Spleen (tissue), 11 donors: ENCODE measurements at regions not wholly inside any gene's neighbourhood (a gene's known extent, or its start where the extent isn't known, plus 50 kb on each side); places are given as distances from the start of the nearest gene placed in this dataset.

Experiments used
- DNase-seq: peaks from one replicate; pipeline ENCODE4 v3.0.0-alpha.2; 2020
- H3K27ac ChIP-seq, 8 donors: fragments of 200-600 bp; sonication (generic) in 7 of 8; 1 replicate in 4 of 8; 2 replicates in 4 of 8; pipeline versions ENCODE4 v1.5.0 to v1.8.0; 2016 to 2021; ENCODE audit warnings: inconsistent platforms in 4 of 8, mild to moderate bottlenecking in 4 of 8, moderate library complexity in 1 of 8
- H3K27me3 ChIP-seq, 7 donors: fragments of 200-600 bp; sonication (generic) in 6 of 7; replicated peaks in 1 of 7; 1 replicate in 4 of 7; 2 replicates in 3 of 7; pipeline versions ENCODE4 v1.5.0 to v1.8.0; 2016 to 2021; ENCODE audit warnings: inconsistent platforms in 3 of 7, mild to moderate bottlenecking in 1 of 7
- H3K36me3 ChIP-seq, 6 donors: fragments of 200-600 bp; sonication (generic) in 5 of 6; 1 replicate in 4 of 6; 2 replicates in 2 of 6; pipeline versions ENCODE4 v1.5.0 to v1.8.0; 2016 to 2021; ENCODE audit warnings: inconsistent platforms in 2 of 6
- H3K4me1 ChIP-seq, 6 donors: fragments of 200-600 bp; sonication (generic) in 5 of 6; 1 replicate in 3 of 6; 2 replicates in 3 of 6; pipeline versions ENCODE4 v1.5.0 to v1.8.0; 2016 to 2021; ENCODE audit warnings: inconsistent platforms in 3 of 6
- H3K4me3 ChIP-seq, 8 donors: fragments of 200-600 bp; sonication (generic) in 7 of 8; 1 replicate in 4 of 8; 2 replicates in 4 of 8; pipeline versions ENCODE4 v1.5.0 to v1.8.0; 2016 to 2021; ENCODE audit warnings: inconsistent platforms in 4 of 8, mild to moderate bottlenecking in 4 of 8, moderate library complexity in 2 of 8
- H3K9me3 ChIP-seq, 8 donors: fragments of 200-600 bp; sonication (generic) in 7 of 8; 1 replicate in 4 of 8; 2 replicates in 4 of 8; pipeline versions ENCODE4 v1.5.0 to v1.8.0; 2016 to 2021; ENCODE audit warnings: inconsistent platforms in 4 of 8
- POLR2A ChIP-seq, 3 donors: fragments of 450-650 bp; IDR thresholded peaks; one replicate each; pipeline ENCODE4 v1.5.1; 2017; ENCODE audit warnings: antibody characterized with exemption in 3 of 3, mild to moderate bottlenecking in 1 of 3
- POLR2AphosphoS5 ChIP-seq, 3 donors: sonication (generic); formaldehyde crosslinking; IDR thresholded peaks; one replicate each; pipeline ENCODE4 v1.5.1; 2017; ENCODE audit warnings: antibody characterized with exemption in 3 of 3
- WGBS, 5 donors: extraction: QIAGEN DNeasy Blood & Tissue Kit in 3 of 5; methylation state at CpG; one replicate each; pipeline versions ENCODE4 v1.1.5 to v1.1.7; 2013 to 2018; 5-methylcytosine and 5-hydroxymethylcytosine counted together
- intact Hi-C: fragments of 100-400 bp; cut with DNase I; formaldehyde crosslinking; loops from one replicate; pipeline ENCODE4 v1.15.0; 2023; ENCODE audit warnings: low total_unique reads
- TF ChIP-seq, protein P1 (sequence below), 11 experiments: fragments of 200-600 bp in 7 of 11; fragments of 450-650 bp in 4 of 11; sonication (generic) in 4 of 11; IDR thresholded peaks in 8 of 11; conservative IDR thresholded peaks in 3 of 11; 1 replicate in 7 of 11; 2 replicates in 4 of 11; pipeline versions ENCODE4 v1.4.0 to v1.8.0; 2016 to 2021; ENCODE audit warnings: antibody characterized with exemption in 11 of 11, inconsistent platforms in 4 of 11, mild to moderate bottlenecking in 1 of 11
- donor health status: healthy with polysubstance abuse.
- donor health status: DM: no; HTN: no; CAD: no; lungs with moderate emphysema.
- donor health status: DM: no; HTN: no; CAD: no.
- donor health status: Bipolar disorder and iron deficiency.
- donor health status: healthy.
- donor health status: DM: no; HTN: no; CAD: no.
- donor health status: DM: yes; HTN: yes; CAD: no.

DNA sequence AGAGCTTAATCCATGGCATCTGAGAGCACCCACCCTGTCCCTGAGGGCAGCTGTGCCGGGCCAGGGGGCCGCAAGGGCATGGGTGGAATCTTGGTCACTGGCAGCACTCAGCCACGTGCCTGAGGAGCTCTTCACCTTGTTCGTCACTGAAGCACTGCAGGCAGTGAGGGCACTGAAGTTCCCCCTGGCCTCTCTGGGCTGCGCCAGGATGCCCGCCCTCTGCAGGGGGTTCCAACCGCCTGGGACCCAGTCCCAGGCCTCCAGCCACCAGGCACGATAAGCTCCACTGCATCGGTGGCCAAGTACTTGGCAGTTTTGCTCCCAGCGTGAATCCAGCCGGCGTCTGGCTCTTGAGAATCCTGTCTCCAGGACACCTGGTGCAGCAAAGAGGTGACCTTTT is 96.4 kb upstream of the MED14 start:
- no peak for TF ChIP-seq POLR2A (IDR thresholded peaks at IDR 0.05)
- TF ChIP-seq, protein P1, sequence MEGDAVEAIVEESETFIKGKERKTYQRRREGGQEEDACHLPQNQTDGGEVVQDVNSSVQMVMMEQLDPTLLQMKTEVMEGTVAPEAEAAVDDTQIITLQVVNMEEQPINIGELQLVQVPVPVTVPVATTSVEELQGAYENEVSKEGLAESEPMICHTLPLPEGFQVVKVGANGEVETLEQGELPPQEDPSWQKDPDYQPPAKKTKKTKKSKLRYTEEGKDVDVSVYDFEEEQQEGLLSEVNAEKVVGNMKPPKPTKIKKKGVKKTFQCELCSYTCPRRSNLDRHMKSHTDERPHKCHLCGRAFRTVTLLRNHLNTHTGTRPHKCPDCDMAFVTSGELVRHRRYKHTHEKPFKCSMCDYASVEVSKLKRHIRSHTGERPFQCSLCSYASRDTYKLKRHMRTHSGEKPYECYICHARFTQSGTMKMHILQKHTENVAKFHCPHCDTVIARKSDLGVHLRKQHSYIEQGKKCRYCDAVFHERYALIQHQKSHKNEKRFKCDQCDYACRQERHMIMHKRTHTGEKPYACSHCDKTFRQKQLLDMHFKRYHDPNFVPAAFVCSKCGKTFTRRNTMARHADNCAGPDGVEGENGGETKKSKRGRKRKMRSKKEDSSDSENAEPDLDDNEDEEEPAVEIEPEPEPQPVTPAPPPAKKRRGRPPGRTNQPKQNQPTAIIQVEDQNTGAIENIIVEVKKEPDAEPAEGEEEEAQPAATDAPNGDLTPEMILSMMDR (IDR thresholded peaks at IDR 0.05 in 8 of 11, conservative IDR thresholded peaks at IDR 0.05 in 3 of 11) = no peak
- WGBS, 5 donors = 82 to 100% (median 92%) methylated on average over 1 to 12 of the region's 12 CpGs
- H3K27me3 ChIP-seq = peaks cover 0 to 15% (median 0%) of the 10 kb centered on the region in 7 donors
- H3K4me1 ChIP-seq = no peaks in the 10 kb centered on the region
- H3K4me3 ChIP-seq = no peak overlapping the region
- no peak for DNase-seq
- H3K36me3 ChIP-seq = no peaks in the 10 kb centered on the region
- intact Hi-C loops = no loop called here
- H3K9me3 ChIP-seq = no peaks in the 10 kb centered on the region
- no peak overlapping the region for H3K27ac ChIP-seq

DNA sequence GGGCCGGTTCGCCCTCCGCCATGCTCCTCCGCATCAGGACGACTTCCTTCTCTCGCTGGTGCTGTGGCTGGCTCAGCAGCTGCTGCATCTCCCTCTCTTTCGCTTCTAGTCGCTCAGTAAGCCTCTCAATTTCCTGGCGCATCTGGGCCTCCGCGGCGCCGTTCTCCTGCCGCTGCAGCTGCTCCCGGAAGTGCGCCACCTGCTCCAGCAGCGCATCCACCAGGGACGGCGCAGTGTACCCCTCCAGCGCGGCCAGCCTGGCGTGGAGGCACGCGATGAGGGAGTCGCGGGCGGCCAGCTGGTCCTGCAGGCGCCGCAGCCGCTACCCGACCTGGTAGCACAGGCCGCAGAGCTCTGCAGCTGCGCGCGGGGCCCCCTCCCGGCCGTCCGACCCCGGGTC is 97.4 kb upstream of the MED14 start:
- Histone ChIP-seq H3K27ac (no peak overlapping the region), H3K27me3 (peaks cover 0 to 15% (median 0%) of the 10 kb centered on the region in 7 donors), H3K36me3 (no peaks in the 10 kb centered on the region), H3K4me3 (no peak overlapping the region), H3K4me1 (no peaks in the 10 kb centered on the region), H3K9me3 (no peaks in the 10 kb centered on the region)
- DNase-seq = no peak
- intact Hi-C loops = no loop called here
- TF ChIP-seq POLR2AphosphoS5 (IDR thresholded peaks at IDR 0.05) (no peak), POLR2A (IDR thresholded peaks at IDR 0.05) (no peak)
- TF ChIP-seq, protein P1 (IDR thresholded peaks at IDR 0.05 in 8 of 11, conservative IDR thresholded peaks at IDR 0.05 in 3 of 11) = no peak
- 88 to 94% (median 92%) methylated on average over 29 to 39 of the region's 39 CpGs; no CpG with 5 or more reads in 1 of the 5 donors for WGBS, 5 donors

DNA sequence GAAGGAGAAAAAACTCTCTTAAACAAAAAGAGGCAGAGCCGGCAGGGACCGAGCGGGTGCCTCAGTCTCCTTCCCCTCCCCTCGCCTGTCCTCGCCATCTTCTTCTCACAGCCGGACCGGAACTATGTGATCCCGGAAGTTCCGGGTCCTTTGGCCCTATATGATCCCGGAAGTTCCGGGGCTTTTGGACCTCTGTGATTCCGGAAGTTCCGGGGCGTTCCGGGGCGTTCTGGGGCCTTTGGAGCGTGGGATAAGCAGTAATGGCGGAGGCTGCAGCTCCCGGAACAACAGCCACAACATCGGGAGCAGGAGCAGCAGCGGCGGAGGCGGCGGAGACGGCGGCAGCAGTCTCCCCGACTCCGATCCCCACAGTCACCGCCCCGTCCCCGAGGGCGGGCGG is 98.9 kb upstream of the MED14 start:
- H3K4me3 ChIP-seq = no peak overlapping the region
- no peak for TF ChIP-seq POLR2A (IDR thresholded peaks at IDR 0.05)
- TF ChIP-seq, protein P1 (IDR thresholded peaks at IDR 0.05 in 8 of 11, conservative IDR thresholded peaks at IDR 0.05 in 3 of 11) = no peak
- TF ChIP-seq POLR2AphosphoS5 (IDR thresholded peaks at IDR 0.05) = no peak
- DNase-seq = no peak
- peaks cover 0 to 10% (median 0%) of the 10 kb centered on the region in 7 donors for H3K27me3 ChIP-seq
- no peak overlapping the region for H3K27ac ChIP-seq
- intact Hi-C loops = no loop called here
- whole genome bisulfite sequencing, 5 donors = 92 to 97% (median 95%) methylated on average over 26 to 33 of the region's 33 CpGs
- no peaks in the 10 kb centered on the region for H3K36me3 ChIP-seq
- H3K9me3 ChIP-seq = peaks cover 0 to 9% (median under 1%) of the 10 kb centered on the region in 8 donors
- H3K4me1 ChIP-seq = no peaks in the 10 kb centered on the region

DNA sequence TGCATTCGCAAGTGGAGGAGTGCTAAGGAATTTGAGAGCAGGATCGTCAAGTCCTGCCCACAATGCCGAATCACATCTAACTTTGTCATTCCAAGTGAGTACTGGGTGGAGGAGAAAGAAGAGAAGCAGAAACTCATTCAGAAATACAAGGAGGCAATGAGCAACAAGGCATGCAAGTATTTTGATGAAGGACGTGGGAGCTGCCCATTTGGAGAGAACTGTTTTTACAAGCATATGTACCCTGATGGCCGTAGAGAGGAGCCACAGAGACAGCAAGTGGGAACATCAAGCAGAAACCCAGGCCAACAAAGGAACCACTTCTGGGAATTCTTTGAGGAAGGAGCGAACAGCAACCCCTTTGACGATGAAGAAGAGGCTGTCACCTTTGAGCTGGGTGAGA is 100.2 kb upstream of the MED14 start:
- peaks cover 0 to 22% (median 10%) of the 10 kb centered on the region in 8 donors for H3K9me3 ChIP-seq
- H3K27me3 ChIP-seq = peaks cover 0 to 10% (median 0%) of the 10 kb centered on the region in 7 donors
- H3K4me3 ChIP-seq = no peak overlapping the region
- H3K27ac ChIP-seq = no peak overlapping the region
- 79 to 89% (median 82%) methylated on average over 6 to 7 of the region's 7 CpGs for WGBS, 5 donors
- DNase-seq = no peak
- intact Hi-C loops = no loop called here
- H3K36me3 ChIP-seq = no peaks in the 10 kb centered on the region
- TF ChIP-seq POLR2AphosphoS5 (IDR thresholded peaks at IDR 0.05) = no peak
- H3K4me1 ChIP-seq = no peaks in the 10 kb centered on the region

DNA sequence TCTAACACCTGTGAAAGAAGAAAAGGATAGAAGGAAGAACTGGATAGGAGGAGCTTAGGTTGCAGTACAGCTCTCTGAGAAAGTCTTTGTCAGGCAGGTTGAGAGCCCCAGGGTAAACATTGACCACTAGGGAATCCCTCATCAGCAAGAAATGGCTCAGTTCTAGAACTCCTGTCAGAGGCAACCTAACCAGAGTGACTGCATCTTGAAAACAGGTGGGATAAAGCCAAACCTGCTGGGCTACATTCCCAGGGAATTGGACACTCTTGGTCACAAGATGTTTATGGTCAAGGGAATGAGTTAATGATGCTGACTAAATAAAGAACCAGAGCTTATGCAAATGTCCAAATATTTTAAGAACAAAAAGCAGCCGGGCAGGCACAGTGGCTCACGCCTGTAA is 108.3 kb upstream of the MED14 start:
- no peak for TF ChIP-seq POLR2A (IDR thresholded peaks at IDR 0.05)
- TF ChIP-seq, protein P1 (IDR thresholded peaks at IDR 0.05 in 8 of 11, conservative IDR thresholded peaks at IDR 0.05 in 3 of 11) = no peak
- no peak for TF ChIP-seq POLR2AphosphoS5 (IDR thresholded peaks at IDR 0.05)
- DNase-seq = no peak
- Histone ChIP-seq H3K9me3 (peaks cover 4 to 53% (median 30%) of the 10 kb centered on the region in 8 donors), H3K4me1 (no peaks in the 10 kb centered on the region), H3K27me3 (peaks cover 0 to 20% (median 0%) of the 10 kb centered on the region in 7 donors), H3K4me3 (no peak overlapping the region), H3K36me3 (no peaks in the 10 kb centered on the region), H3K27ac (no peak overlapping the region)
- WGBS, 5 donors = 84 to 100% (median 89%) methylated on average over 2 of the region's 2 CpGs
- intact Hi-C loops = no loop called here
